ENCODE measurements at regions not wholly inside any gene's neighbourhood (a gene's known extent, or its start where the extent isn't known, plus 50 kb on each side); places are given as distances from the start of the nearest gene placed in this dataset.

- H3K4me3 ChIP-seq (ENCODE audit: low read depth in 1 of 3, low read length in 3 of 3): no peak overlapping the region
- WGBS: 76% methylated on average over 2 of the region's 2 CpGs
- no peak for DNase-seq (ENCODE audit: low spot score)
- H3K4me1 ChIP-seq (ENCODE audit: control insufficient read depth in 4 of 4, insufficient read depth in 4 of 4, low read length in 3 of 4): no peaks in the 10 kb centered on the region
- no peaks in the 10 kb centered on the region for H3K9me3 ChIP-seq (ENCODE audit: control insufficient read depth in 4 of 4, low read length in 3 of 4)
- no peak overlapping the region for H3K9ac ChIP-seq (ENCODE audit: low read depth in 1 of 2, low read length in 2 of 2)
- no peak overlapping the region for H3K27ac ChIP-seq (ENCODE audit: low read depth in 1 of 2, low read length in 2 of 2)
- H3K27me3 ChIP-seq (ENCODE audit: control insufficient read depth in 4 of 4, insufficient read depth in 4 of 4, low read length in 3 of 4): no peaks in the 10 kb centered on the region
- TF ChIP-seq RAD21 (IDR thresholded peaks at IDR 0.05): no peak
- TF ChIP-seq YY1 (IDR thresholded peaks at IDR 0.05): no peak
- no peak for TF ChIP-seq GABPA (IDR thresholded peaks at IDR 0.05 in 1 of 2, conservative IDR thresholded peaks at IDR 0.05 in 1 of 2)
- no peak for TF ChIP-seq JUND (IDR thresholded peaks at IDR 0.05)
- TF ChIP-seq, protein P1, sequence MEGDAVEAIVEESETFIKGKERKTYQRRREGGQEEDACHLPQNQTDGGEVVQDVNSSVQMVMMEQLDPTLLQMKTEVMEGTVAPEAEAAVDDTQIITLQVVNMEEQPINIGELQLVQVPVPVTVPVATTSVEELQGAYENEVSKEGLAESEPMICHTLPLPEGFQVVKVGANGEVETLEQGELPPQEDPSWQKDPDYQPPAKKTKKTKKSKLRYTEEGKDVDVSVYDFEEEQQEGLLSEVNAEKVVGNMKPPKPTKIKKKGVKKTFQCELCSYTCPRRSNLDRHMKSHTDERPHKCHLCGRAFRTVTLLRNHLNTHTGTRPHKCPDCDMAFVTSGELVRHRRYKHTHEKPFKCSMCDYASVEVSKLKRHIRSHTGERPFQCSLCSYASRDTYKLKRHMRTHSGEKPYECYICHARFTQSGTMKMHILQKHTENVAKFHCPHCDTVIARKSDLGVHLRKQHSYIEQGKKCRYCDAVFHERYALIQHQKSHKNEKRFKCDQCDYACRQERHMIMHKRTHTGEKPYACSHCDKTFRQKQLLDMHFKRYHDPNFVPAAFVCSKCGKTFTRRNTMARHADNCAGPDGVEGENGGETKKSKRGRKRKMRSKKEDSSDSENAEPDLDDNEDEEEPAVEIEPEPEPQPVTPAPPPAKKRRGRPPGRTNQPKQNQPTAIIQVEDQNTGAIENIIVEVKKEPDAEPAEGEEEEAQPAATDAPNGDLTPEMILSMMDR (IDR thresholded peaks at IDR 0.05; ENCODE audit: low read depth, low read length, missing input control): no peak
- no peak for TF ChIP-seq ATF3 (IDR thresholded peaks at IDR 0.05)
- no peak for TF ChIP-seq HNF4A (conservative IDR thresholded peaks at IDR 0.05)
- TF ChIP-seq, protein P2, sequence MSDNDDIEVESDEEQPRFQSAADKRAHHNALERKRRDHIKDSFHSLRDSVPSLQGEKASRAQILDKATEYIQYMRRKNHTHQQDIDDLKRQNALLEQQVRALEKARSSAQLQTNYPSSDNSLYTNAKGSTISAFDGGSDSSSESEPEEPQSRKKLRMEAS (IDR thresholded peaks at IDR 0.05): no peak
- no peak for TF ChIP-seq EGR1 (IDR thresholded peaks at IDR 0.05; ENCODE audit: low read depth in 2 of 2)
- TF ChIP-seq, protein P3, sequence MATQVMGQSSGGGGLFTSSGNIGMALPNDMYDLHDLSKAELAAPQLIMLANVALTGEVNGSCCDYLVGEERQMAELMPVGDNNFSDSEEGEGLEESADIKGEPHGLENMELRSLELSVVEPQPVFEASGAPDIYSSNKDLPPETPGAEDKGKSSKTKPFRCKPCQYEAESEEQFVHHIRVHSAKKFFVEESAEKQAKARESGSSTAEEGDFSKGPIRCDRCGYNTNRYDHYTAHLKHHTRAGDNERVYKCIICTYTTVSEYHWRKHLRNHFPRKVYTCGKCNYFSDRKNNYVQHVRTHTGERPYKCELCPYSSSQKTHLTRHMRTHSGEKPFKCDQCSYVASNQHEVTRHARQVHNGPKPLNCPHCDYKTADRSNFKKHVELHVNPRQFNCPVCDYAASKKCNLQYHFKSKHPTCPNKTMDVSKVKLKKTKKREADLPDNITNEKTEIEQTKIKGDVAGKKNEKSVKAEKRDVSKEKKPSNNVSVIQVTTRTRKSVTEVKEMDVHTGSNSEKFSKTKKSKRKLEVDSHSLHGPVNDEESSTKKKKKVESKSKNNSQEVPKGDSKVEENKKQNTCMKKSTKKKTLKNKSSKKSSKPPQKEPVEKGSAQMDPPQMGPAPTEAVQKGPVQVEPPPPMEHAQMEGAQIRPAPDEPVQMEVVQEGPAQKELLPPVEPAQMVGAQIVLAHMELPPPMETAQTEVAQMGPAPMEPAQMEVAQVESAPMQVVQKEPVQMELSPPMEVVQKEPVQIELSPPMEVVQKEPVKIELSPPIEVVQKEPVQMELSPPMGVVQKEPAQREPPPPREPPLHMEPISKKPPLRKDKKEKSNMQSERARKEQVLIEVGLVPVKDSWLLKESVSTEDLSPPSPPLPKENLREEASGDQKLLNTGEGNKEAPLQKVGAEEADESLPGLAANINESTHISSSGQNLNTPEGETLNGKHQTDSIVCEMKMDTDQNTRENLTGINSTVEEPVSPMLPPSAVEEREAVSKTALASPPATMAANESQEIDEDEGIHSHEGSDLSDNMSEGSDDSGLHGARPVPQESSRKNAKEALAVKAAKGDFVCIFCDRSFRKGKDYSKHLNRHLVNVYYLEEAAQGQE (IDR thresholded peaks at IDR 0.05): no peak
- no peak for TF ChIP-seq HNF4G (IDR thresholded peaks at IDR 0.05)
- TF ChIP-seq NR2F2 (IDR thresholded peaks at IDR 0.05): no peak
- no peak for TF ChIP-seq RXRA (IDR thresholded peaks at IDR 0.05)
- no peak for TF ChIP-seq FOXA1 (IDR thresholded peaks at IDR 0.05)
- TF ChIP-seq SP1 (IDR thresholded peaks at IDR 0.05): no peak
- TF ChIP-seq ZBTB33 (IDR thresholded peaks at IDR 0.05): no peak
- TF ChIP-seq TAF1 (conservative IDR thresholded peaks at IDR 0.05): no peak
- TF ChIP-seq FOXA2 (IDR thresholded peaks at IDR 0.05): no peak
- no peaks in the 10 kb centered on the region for H3K36me3 ChIP-seq (ENCODE audit: control insufficient read depth in 4 of 4, insufficient read depth in 3 of 4, low read depth in 1 of 4, low read length in 3 of 4)
Observed at GRCh38 chr5:107134931-107135330, 535.8 kb downstream of the EFNA5 start.

All from liver (tissue), 8 donors.